ENCODE measurements at regions not wholly inside any gene's neighbourhood (a gene's known extent, or its start where the extent isn't known, plus 50 kb on each side); places are given as distances from the start of the nearest gene placed in this dataset.

DNA sequence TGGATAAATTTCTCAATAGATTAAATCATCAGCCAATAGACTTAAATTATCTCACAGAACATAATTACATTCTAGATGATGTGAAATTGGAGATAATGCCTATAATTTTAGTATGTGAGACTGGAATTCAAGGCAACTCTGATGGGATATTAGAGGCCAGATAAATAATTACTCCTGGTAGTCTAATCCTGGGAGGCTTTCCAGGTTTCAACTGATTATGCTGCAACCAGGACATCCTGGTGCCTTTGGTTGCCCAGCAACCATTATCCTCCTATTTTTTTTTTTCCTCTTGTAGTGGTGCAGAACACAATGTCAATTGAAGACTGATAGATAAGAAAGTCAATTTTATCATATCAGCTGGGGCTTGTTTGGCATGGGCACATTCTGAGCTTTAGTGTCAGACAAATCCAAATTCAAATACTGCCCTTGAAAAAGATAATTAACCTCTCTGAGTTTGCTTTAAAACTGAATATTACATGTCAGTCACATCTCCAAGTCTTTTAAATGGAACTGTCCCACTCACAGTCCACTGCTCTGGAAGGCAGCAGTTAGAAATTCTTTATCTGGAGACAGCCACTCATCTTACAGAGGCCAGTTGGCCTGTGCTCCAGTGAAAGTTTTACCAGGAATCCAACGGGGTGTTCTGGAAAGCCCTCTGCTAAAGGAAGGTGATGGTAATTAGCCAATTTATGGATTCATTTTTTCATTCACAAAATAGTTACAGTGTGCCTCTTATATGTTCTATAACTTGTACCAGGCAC is 95.3 kb upstream of the GUCY1A1 start:
- no peak for DNase-seq (ENCODE audit: low spot score)
- H3K9me3 ChIP-seq = no peaks in the 10 kb centered on the region
- H3K4me3 ChIP-seq = no peak overlapping the region
- no peaks in the 10 kb centered on the region for H3K36me3 ChIP-seq
- no peak for TF ChIP-seq CTCF (IDR thresholded peaks at IDR 0.05)
- peak overlapping the region in 1 of 2 donors; percentile 12 for H3K27ac ChIP-seq
- no peaks in the 10 kb centered on the region for H3K27me3 ChIP-seq
- H3K4me1 ChIP-seq = peaks cover 0 to 14% of the 10 kb centered on the region in 2 donors

- DNase-seq (ENCODE audit: low spot score) = no peak
- TF ChIP-seq CTCF (IDR thresholded peaks at IDR 0.05) = no peak
- Histone ChIP-seq H3K4me3 (no peak overlapping the region), H3K4me1 (peaks cover 0 to 14% of the 10 kb centered on the region in 2 donors), H3K27me3 (no peaks in the 10 kb centered on the region), H3K36me3 (no peaks in the 10 kb centered on the region), H3K9me3 (no peaks in the 10 kb centered on the region), H3K27ac (no peak overlapping the region)
Observed at GRCh38 chr4:155570661-155571060, 96.0 kb upstream of the GUCY1A1 start.

DNA sequence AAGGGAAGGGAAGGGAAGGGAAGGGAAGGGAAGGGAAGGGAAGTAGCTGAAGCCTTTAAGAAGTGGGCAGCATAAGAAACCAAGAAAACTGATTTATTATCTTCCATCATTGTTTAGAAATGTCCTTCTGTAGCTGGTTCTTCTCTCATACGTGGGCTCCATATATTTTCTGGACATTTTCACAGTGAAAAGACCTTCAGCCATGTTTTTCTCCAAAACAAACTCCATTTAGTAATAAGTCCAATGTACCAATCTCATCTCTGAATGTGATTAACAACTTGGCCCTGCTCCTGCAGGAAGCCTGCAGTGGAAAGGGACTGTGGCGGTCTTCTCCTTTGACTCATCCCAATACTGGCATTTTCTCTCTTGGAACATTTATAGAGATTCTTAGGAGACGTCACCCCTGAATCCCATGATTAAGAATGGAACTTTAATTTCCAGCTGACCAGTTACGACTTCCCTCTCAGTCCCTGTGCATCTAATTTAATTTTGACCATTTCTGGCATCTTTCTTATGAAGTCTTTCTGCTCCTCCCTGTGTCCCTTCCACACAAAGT is 96.6 kb upstream of the GUCY1A1 start:
- Histone ChIP-seq H3K9me3 (no peaks in the 10 kb centered on the region), H3K36me3 (no peaks in the 10 kb centered on the region), H3K4me1 (peaks cover 0 to 14% of the 10 kb centered on the region in 2 donors), H3K27me3 (no peaks in the 10 kb centered on the region), H3K27ac (no peak overlapping the region), H3K4me3 (no peak overlapping the region)
- TF ChIP-seq CTCF (IDR thresholded peaks at IDR 0.05) = no peak
- no peak for DNase-seq (ENCODE audit: low spot score)

DNA sequence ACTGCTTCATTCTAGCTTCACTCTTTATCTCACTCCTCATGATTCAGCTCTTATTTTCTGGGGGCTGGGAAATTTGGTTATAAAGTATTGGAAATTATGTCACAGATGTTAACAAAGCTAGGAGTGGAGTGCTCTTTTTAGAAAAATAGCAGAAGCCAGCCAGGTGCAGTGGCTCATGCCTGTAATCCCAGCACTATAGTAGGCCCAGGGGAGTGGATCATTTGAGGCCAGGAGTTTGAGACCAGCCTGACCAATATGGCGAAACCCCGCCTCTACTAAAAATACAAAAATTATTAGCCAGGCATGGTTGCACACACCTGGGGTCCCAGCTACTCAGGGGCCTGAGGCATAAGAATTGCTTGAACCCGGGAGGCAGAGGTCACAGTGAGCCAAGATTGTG is 97.2 kb upstream of the GUCY1A1 start:
- Histone ChIP-seq H3K4me1 (peaks cover 0 to 14% of the 10 kb centered on the region in 2 donors), H3K36me3 (no peaks in the 10 kb centered on the region), H3K27ac (no peak overlapping the region), H3K4me3 (no peak overlapping the region), H3K9me3 (no peaks in the 10 kb centered on the region), H3K27me3 (no peaks in the 10 kb centered on the region)
- no peak for TF ChIP-seq CTCF (IDR thresholded peaks at IDR 0.05)
- no peak for DNase-seq (ENCODE audit: low spot score)

GRCh38 chr4:155568641-155569220 is 97.9 kb upstream of the GUCY1A1 start:
- Histone ChIP-seq H3K4me3 (no peak overlapping the region), H3K27me3 (no peaks in the 10 kb centered on the region), H3K36me3 (no peaks in the 10 kb centered on the region), H3K27ac (no peak overlapping the region), H3K4me1 (peaks cover 0 to 14% of the 10 kb centered on the region in 2 donors), H3K9me3 (no peaks in the 10 kb centered on the region)
- TF ChIP-seq CTCF (IDR thresholded peaks at IDR 0.05) = no peak
- DNase-seq (ENCODE audit: low spot score) = no peak
